Activated CD4-positive, alpha-beta T cell treated with anti-CD3 and anti-CD28 coated beads, Interleukin-2, amount 50 U/mL, for 48 hours (primary cell): ENCODE measurements at regions not wholly inside any gene's neighbourhood (a gene's known extent, or its start where the extent isn't known, plus 50 kb on each side); places are given as distances from the start of the nearest gene placed in this dataset.

Source experiments
- DNase-seq, 2 experiments: peaks; one replicate each; pipeline ENCODE4 v3.0.0-alpha.2; 2020

DNA sequence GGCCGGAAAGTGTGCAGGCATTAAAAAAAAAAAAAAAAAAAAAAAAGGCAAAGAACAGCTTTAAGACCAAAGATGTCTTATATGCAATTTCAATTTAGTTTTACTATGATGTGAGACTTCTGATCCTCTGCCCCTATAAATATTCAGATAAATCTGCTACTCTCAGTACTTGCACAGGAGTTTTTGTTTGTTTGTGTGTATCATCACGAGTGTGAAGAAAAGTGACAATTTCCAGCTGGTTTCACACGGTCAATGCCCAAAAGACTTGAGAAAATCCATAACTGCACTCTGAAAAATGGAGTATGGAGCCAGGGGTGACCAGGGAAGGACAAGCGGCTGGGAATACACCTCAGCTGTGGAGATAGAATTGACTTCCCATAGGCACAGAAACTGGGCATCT is 757.7 kb downstream of the C6orf118 start:
- no peak for DNase-seq

GRCh38 chr6:164547076-164547475 is 762.3 kb downstream of the C6orf118 start:
- no peak for DNase-seq

GRCh38 chr6:164546263-164546662 is 763.1 kb downstream of the C6orf118 start:
- DNase-seq: no peak

- no peak for DNase-seq
Observed at GRCh38 chr6:164534070-164534766, 775.2 kb downstream of the C6orf118 start.

DNA sequence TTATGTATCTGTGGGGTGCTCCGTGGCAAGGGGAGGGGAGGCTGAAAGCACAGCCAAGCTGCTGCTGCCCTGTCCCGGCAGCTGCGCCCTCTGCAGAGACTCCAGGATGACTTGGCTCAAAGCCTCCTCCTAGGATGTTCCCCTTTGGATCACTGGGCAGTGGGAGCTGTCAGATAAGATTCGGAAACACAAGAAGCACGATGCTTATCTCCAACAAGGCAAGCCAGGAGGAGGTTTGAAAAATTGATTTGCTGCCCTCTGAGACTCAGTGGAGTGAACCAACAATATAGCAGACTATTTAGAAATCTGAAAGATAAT is 776.4 kb downstream of the C6orf118 start:
- DNase-seq: no peak

- no peak for DNase-seq
Observed at GRCh38 chr6:164532198-164533044, 777.0 kb downstream of the C6orf118 start.

- DNase-seq: no peak
Observed at GRCh38 chr6:164531736-164532135, 777.7 kb downstream of the C6orf118 start.

DNA sequence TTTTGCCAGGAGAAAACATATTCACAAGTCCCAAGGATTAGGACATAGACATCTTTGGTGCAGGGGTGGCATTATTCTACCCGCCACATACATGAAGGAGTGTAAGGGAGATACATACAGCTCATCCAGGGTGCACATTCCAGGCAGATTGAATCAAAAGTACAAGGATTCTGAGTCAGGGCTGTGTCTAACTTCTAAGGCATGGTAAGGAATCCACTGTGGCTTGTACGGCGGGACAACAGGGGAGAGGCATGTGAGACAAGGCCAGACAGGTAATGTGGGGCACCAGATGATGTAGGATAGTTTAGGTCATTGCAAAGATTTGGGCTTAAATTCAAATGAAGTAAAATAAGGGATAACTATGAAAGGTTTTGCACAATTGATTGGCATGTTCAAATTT is 780.9 kb downstream of the C6orf118 start:
- no peak for DNase-seq

GRCh38 chr6:164523087-164523654 is 786.2 kb downstream of the C6orf118 start:
- DNase-seq: no peak

DNA sequence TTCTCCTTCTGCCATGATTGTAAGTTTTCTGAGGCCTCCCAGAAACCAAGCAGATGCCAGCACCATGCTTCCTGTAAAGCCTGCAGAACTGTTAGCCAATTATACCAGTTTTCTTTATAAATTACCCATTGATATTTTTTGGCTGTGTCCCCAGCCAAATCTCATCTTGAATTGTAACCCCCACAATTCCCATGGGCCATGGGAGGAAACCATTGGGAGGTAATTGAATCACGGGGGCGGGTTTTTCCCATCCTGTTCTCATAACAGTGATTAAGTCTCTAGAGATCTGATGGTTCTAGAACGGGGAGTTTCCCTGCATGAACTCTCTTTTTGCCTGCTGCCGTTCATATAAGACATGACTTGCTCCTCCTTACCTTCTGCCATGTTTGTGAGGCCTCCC is 788.5 kb downstream of the C6orf118 start:
- no peak for DNase-seq

GRCh38 chr6:164507206-164507940 is 802.0 kb downstream of the C6orf118 start:
- DNase-seq: no peak

DNA sequence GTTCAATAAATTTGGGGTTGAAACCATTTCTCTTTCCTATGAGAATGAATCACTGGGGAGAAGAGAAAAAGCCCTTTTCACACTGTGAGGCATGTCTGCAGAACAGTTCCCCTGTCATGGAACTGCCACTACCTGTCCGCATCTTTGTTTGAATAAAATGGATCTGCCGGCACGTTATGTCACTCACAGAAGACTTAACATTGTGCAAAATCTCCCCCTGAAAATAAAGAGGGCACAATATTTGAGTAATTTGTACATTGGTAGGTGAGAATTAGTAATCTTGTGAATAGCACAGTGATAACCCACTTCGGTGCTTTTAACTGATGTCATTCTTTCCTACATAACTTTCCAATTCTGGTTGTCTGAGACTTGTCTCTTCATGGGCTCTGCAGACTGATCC is 804.0 kb downstream of the C6orf118 start:
- DNase-seq: no peak

- no peak for DNase-seq
Observed at GRCh38 chr6:164502833-164503232, 806.6 kb downstream of the C6orf118 start.

DNA sequence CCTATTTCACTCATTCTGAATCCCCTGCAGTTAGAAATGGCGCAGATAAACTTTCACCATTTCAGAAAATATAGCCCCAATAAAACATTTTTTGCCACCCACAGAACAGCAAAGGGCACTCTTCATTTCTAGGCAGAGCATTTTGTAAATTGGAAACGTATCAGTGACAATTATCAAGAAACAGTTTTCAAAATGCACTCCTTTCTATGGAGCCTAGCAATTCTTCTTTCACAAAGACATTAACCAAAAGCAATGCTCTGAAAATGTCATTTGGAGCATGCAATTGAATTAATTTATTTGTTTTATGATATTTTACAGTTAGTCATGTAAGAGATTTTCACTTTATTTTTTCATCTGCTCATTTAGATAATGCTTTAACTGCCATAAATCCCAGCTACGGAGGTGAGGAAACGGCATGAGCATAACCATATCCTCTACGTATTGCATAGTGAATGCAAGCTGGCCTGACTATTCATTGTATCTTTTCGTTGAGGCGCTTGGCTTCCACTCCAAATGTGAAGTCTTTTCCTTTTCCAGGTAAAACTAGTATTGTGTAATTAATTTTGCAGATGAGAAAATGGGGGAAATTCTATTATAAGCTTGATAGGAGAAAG is 813.4 kb downstream of the C6orf118 start:
- no peak for DNase-seq

- DNase-seq: no peak
Observed at GRCh38 chr6:164478426-164478825, 831.0 kb downstream of the C6orf118 start.

DNA sequence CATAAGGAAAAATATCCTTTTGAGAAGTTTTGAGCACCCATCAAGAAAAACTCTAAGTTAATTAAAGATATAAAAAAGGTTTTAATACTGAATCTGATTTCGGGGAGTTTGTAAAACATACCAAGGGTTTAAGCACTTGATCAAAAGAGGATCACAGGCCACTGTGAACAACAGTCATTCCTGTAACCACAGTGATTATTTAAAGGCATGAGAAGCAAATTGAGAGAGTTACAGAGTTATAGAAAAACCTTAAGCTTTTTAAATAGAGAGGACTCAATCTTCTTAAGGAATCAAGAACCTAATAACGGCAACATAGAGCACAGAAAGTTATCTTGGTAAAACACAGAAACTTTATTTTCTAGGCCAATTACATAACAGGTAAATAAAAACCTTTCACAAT is 831.6 kb downstream of the C6orf118 start:
- no peak for DNase-seq

DNA sequence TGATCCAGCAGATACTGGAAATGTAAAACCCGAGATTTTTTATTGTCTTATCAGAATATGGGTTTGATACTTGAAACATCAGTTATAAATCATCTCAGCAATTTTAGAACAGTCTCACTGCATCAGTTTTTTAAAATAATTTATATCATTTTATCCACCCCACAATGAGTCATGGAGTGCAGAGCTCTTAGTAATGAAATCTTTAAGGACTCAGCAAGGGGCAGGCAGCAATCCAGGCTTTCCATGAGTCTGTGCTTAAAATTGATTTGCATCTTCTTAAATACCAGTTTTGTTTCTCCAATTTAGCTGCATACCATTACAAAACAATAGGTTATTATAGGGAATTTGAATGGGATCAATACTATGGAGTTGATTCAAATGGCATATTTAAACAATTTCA is 832.3 kb downstream of the C6orf118 start:
- DNase-seq: no peak

DNA sequence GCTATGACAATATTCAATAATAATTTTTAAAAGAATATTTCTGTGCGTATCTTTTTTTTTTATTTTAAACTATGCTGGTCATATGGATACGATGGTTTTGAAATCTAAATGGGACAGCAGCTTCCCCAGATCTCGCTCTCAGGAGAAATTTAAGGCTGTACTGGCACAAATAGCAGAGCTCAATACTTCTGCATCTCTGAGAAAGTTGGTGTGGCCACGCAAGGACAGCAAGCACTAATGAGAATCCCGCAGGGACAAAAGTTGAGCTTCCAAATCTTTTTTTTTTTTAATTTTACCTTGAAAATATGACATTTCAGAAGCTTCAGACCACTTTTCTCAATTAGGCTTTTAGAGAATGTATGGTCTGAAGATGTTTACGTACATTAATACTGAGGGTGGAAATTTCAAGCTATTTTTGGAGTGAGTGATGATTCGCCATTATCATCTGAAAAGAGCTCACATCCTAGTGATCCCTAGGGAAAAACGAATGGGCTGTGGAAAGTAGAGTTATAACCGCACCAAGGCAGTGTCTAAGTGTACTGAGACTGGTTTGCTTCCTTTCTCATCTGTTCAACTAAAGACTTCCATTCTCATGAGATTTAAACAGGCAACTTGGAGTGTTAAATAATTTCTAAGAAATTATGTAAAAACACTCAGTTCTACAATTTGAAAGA is 840.0 kb downstream of the C6orf118 start:
- DNase-seq: no peak

DNA sequence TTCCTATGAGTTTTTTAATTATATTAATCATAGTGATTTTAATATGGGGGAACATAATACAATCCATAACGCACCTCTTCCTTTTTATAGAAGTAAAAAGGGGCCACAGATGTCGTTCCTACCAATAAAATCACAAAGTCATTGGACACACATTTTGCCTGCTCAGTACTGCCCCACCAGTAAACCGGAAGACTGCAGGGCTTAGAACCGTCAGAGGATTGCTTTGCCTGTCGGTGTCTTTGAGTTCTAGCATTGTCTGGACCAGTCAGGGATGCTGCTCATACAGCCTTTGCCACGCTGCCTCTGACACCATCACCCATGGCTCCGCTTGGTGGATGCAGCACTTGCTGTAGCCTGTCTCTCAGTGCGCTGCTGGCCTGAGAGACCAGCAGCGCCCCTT is 853.6 kb downstream of the C6orf118 start:
- no peak for DNase-seq

- no peak for DNase-seq
Observed at GRCh38 chr6:164453835-164454234, 855.6 kb downstream of the C6orf118 start.

GRCh38 chr6:164442572-164442971 is 866.8 kb downstream of the C6orf118 start:
- no peak for DNase-seq

GRCh38 chr6:164439331-164439730 is 870.1 kb downstream of the C6orf118 start:
- no peak for DNase-seq
